ENCODE measurements at regions not wholly inside any gene's neighbourhood (a gene's known extent, or its start where the extent isn't known, plus 50 kb on each side); places are given as distances from the start of the nearest gene placed in this dataset.

GRCh38 chr7:32256811-32257210, 186.6 kb upstream of the PDE1C start:
- TF ChIP-seq CTCF (IDR thresholded peaks at IDR 0.05 in 8 of 11, conservative IDR thresholded peaks at IDR 0.05 in 3 of 11) (no peak), POLR2AphosphoS5 (IDR thresholded peaks at IDR 0.05) (no peak)

All from spleen (tissue), 7 donors.